Upper lobe of right lung (tissue), 1 donor: ENCODE measurements at regions not wholly inside any gene's neighbourhood (a gene's known extent, or its start where the extent isn't known, plus 50 kb on each side); places are given as distances from the start of the nearest gene placed in this dataset.

Source experiments
- ATAC-seq: fragments of 200-7000 bp; cut with Tn5 transposase; one replicate; pipeline ENCODE4 v1.9.1; 2020; ENCODE audit warnings: mild to moderate bottlenecking, moderate library complexity
- DNase-seq: peaks from one replicate; pipeline ENCODE4 v3.0.0-alpha.2; 2020
- H3K27ac ChIP-seq: fragments of 200-600 bp; one replicate; pipeline ENCODE4 v1.8.0; 2022
- H3K27me3 ChIP-seq: fragments of 200-600 bp; one replicate; pipeline ENCODE4 v1.8.0; 2022; ENCODE audit warnings: mild to moderate bottlenecking
- H3K36me3 ChIP-seq: fragments of 200-600 bp; one replicate; pipeline ENCODE4 v1.8.0; 2022
- H3K4me1 ChIP-seq: fragments of 200-600 bp; one replicate; pipeline ENCODE4 v1.8.0; 2022
- H3K4me3 ChIP-seq: fragments of 200-600 bp; one replicate; pipeline ENCODE4 v1.8.0; 2022; ENCODE audit warnings: mild to moderate bottlenecking
- H3K9me3 ChIP-seq: fragments of 200-600 bp; one replicate; pipeline ENCODE4 v1.8.0; 2022
- intact Hi-C: fragments of 100-400 bp; cut with DNase I; formaldehyde crosslinking; loops from one replicate; pipeline ENCODE4 v1.11.0; 2022
- TF ChIP-seq, protein P1 (sequence below): fragments of 200-600 bp; IDR thresholded peaks from one replicate; pipeline ENCODE4 v1.8.0; 2022; ENCODE audit warnings: antibody characterized with exemption
- donor health status: DM: no; HTN: yes; CAD: no; lungs with severe emphysema.

DNA sequence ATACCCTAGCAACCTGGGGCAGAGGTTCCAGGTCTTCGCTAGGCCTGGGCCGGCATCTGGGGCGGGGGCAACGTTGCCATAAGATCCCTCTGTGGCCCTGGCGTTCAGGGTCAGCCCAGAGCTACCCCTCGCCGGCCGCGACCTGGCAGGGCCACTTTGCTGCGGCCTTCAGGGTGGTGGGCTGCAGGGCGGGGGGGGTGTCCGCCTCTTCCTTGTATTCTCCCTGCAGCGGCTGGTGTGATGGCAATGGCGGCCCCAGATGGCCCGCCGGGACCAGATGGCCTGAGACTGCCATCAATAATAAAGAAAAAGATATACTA is 539.2 kb upstream of the POT1 start:
- Histone ChIP-seq H3K9me3 (no peaks in the 10 kb centered on the region), H3K4me1 (no peaks in the 10 kb centered on the region), H3K4me3 (no peak overlapping the region), H3K36me3 (no peaks in the 10 kb centered on the region), H3K27ac (no peak overlapping the region), H3K27me3 (no peaks in the 10 kb centered on the region)
- intact Hi-C loops, result no loop called here
- DNase-seq (no peak), ATAC-seq (no peak)
- TF ChIP-seq, protein P1, sequence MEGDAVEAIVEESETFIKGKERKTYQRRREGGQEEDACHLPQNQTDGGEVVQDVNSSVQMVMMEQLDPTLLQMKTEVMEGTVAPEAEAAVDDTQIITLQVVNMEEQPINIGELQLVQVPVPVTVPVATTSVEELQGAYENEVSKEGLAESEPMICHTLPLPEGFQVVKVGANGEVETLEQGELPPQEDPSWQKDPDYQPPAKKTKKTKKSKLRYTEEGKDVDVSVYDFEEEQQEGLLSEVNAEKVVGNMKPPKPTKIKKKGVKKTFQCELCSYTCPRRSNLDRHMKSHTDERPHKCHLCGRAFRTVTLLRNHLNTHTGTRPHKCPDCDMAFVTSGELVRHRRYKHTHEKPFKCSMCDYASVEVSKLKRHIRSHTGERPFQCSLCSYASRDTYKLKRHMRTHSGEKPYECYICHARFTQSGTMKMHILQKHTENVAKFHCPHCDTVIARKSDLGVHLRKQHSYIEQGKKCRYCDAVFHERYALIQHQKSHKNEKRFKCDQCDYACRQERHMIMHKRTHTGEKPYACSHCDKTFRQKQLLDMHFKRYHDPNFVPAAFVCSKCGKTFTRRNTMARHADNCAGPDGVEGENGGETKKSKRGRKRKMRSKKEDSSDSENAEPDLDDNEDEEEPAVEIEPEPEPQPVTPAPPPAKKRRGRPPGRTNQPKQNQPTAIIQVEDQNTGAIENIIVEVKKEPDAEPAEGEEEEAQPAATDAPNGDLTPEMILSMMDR, result no peak

DNA sequence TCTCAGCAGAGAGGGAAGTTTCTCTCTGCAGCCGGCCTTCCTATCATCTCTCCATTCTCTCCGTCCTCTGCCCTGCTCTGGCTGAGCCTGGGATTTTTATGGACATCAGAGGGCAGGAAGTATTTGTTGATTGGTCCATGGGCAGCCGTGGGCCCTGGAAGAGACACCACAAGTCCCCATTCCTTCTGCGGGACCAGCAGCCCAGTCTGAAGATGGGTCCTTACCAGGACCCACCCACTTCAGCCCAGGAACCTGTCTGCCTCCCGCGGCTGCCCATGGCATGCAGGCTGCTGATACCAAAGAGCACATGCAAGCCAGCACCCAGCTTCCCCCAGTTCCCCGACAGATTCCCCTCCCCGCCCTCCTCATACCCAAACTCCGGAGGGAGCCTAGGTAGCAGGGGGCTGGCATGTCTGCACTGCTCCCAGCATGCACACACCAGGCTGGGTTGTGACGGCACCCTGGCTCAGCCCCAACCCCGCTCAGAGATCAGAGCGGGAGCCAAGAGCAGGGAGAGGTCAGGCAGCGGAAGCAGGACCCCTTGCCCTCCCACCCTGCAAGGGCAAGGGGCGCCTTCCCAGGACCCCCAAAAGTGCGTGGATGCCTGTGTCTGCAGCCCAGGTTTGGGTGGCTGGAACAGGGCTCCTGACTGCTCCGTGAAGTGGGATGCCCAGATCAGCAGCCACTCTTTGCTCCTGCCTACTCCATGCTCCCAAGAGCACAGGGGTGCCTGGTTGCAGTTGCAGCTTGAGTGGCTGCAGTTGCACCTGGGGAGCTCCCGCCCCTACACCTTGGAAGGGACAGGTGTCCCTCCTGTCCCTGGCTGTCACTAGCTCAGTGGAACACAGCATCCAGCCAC is 538.6 kb upstream of the POT1 start:
- Histone ChIP-seq H3K27ac (no peak overlapping the region), H3K4me3 (no peak overlapping the region), H3K36me3 (no peaks in the 10 kb centered on the region), H3K9me3 (no peaks in the 10 kb centered on the region), H3K27me3 (no peaks in the 10 kb centered on the region), H3K4me1 (no peaks in the 10 kb centered on the region)
- intact Hi-C loops, result no loop called here
- ATAC-seq (peak; percentile 46), DNase-seq (no peak)
- TF ChIP-seq, protein P1, result no peak

DNA sequence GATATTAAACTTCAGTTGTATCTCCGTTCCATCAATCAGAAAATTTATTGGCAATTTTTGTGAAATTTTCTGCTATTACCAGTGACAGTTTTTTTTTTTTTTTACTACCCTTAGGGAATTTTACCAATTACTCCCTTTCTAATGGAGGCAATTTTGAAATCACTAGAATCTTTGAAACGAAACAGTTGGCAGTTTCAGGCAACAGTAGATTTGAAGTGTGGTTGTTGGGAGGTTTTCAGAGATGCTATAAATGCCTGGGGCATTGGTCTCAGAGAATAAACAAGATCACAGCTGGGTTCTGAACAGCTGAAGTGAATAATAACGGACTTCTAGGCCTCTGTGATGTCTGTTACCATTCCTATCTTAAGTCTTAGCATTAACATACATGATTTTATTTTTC is 535.9 kb upstream of the POT1 start:
- no peak for DNase-seq
- H3K4me3 ChIP-seq, result no peak overlapping the region
- H3K36me3 ChIP-seq, result no peaks in the 10 kb centered on the region
- no peaks in the 10 kb centered on the region for H3K9me3 ChIP-seq
- no peaks in the 10 kb centered on the region for H3K4me1 ChIP-seq
- no peaks in the 10 kb centered on the region for H3K27me3 ChIP-seq
- intact Hi-C loops, result no loop called here
- TF ChIP-seq, protein P1, result no peak
- no peak for ATAC-seq
- no peak overlapping the region for H3K27ac ChIP-seq

GRCh38 chr7:125462615-125463014 is 533.0 kb upstream of the POT1 start:
- DNase-seq (no peak), ATAC-seq (no peak)
- H3K27ac ChIP-seq, result no peak overlapping the region
- H3K4me1 ChIP-seq, result no peaks in the 10 kb centered on the region
- TF ChIP-seq, protein P1, result no peak
- no peaks in the 10 kb centered on the region for H3K27me3 ChIP-seq
- no peaks in the 10 kb centered on the region for H3K9me3 ChIP-seq
- intact Hi-C loops, result no loop called here
- no peaks in the 10 kb centered on the region for H3K36me3 ChIP-seq
- no peak overlapping the region for H3K4me3 ChIP-seq

DNA sequence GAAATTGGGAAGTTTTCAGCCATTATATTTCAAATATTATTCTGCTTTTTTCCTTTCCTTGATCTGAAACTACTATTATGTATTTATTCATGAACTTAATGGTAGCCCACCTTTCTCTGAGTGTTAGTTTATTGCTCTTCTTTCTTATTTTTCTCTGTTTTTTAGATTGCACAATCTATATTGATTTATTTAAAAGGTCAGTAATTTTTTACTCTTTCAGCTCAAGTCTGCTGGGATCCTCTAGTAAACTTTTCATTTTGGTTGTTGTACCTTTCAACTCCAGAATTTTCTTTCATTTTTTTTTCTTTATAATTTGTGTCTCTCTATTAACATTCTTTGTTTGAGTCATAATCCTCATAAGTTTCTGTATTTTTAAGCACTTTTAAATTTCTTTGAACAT is 529.4 kb upstream of the POT1 start:
- Histone ChIP-seq H3K4me1 (no peaks in the 10 kb centered on the region), H3K27ac (no peak overlapping the region), H3K36me3 (no peaks in the 10 kb centered on the region), H3K27me3 (no peaks in the 10 kb centered on the region), H3K9me3 (no peaks in the 10 kb centered on the region), H3K4me3 (no peak overlapping the region)
- intact Hi-C loops, result no loop called here
- DNase-seq (no peak), ATAC-seq (no peak)
- TF ChIP-seq, protein P1, result no peak

- TF ChIP-seq, protein P1, result no peak
- no peaks in the 10 kb centered on the region for H3K9me3 ChIP-seq
- no peak overlapping the region for H3K27ac ChIP-seq
- H3K27me3 ChIP-seq, result no peaks in the 10 kb centered on the region
- H3K4me3 ChIP-seq, result no peak overlapping the region
- DNase-seq, result no peak
- no peaks in the 10 kb centered on the region for H3K4me1 ChIP-seq
- no peaks in the 10 kb centered on the region for H3K36me3 ChIP-seq
- intact Hi-C loops, result no loop called here
- no peak for ATAC-seq
Observed at GRCh38 chr7:125450749-125451148, 521.1 kb upstream of the POT1 start.
